Naive thymus-derived CD4-positive, alpha-beta T cell (primary cell): ENCODE measurements at regions not wholly inside any gene's neighbourhood (a gene's known extent, or its start where the extent isn't known, plus 50 kb on each side); places are given as distances from the start of the nearest gene placed in this dataset.
"Not testable (repeated sequence)": the region's sequence is repeated elsewhere in the genome, so short reads cannot be mapped to it uniquely, and the experiment has no call there.

Source experiments
- ATAC-seq: fragments of 150-1000 bp; cut with Tn5 transposase; 2 replicates; pipeline ENCODE4 v1.10.0; 2021; ENCODE audit warnings: mild to moderate bottlenecking, moderate library complexity
- CTCF ChIA-PET: fragments of 350-600 bp; sonication (Branson Sonifier 250); formaldehyde crosslinking; loops from one replicate; lab custom pipeline; 2021; ENCODE audit warnings: antibody characterized with exemption; lab: Charles Lee
- POLR2A ChIA-PET: fragments of 350-600 bp; sonication (Branson Sonifier 250); formaldehyde crosslinking; loops from one replicate; lab custom pipeline; 2021; ENCODE audit warnings: antibody characterized with exemption, inconsistent platforms; lab: Charles Lee
- DNase-seq, 9 donors: peaks; one replicate each; pipeline versions ENCODE4 v3.0.0 to v3.0.0-alpha.2; 2020 to 2022; ENCODE audit warnings: mixed read lengths in 1 of 9
- H3K27ac ChIP-seq: one replicate; pipeline ENCODE4 v1.7.0; 2013; ENCODE audit warnings: mild to moderate bottlenecking, low read depth, low read length, moderate library complexity
- H3K27me3 ChIP-seq, 2 donors: one replicate each; pipeline ENCODE4 v1.7.0; 2013; ENCODE audit warnings: low read length in 2 of 2, mild to moderate bottlenecking in 2 of 2, moderate library complexity in 2 of 2; ENCODE audit not compliant: control insufficient read depth in 2 of 2, insufficient read depth in 2 of 2
- H3K36me3 ChIP-seq, 3 experiments: 1 replicate in 2 of 3; 2 replicates in 1 of 3; pipeline ENCODE4 v1.7.0; 2013; ENCODE audit warnings: low read length in 3 of 3, mild to moderate bottlenecking in 3 of 3, moderate library complexity in 1 of 3; ENCODE audit not compliant: insufficient read depth in 3 of 3, control insufficient read depth in 2 of 3
- H3K4me1 ChIP-seq, 2 donors: one replicate each; pipeline ENCODE4 v1.7.0; 2013; ENCODE audit warnings: low read length in 2 of 2, mild to moderate bottlenecking in 2 of 2, moderate library complexity in 1 of 2; ENCODE audit not compliant: control insufficient read depth in 2 of 2, insufficient read depth in 2 of 2
- H3K4me3 ChIP-seq: 2 replicates; pipeline ENCODE4 v1.7.0; 2013; ENCODE audit warnings: mild to moderate bottlenecking, low read length
- H3K9me3 ChIP-seq, 3 experiments: 1 replicate in 2 of 3; 2 replicates in 1 of 3; pipeline ENCODE4 v1.7.0; 2013; ENCODE audit warnings: low read length in 3 of 3; ENCODE audit not compliant: control insufficient read depth in 2 of 3
- H3K27ac Mint-ChIP-seq, 9 donors: one replicate each; pipeline ENCODE4 v1.8.0; 2020 to 2022; ENCODE audit warnings: mixed read lengths in 9 of 9, mild to moderate bottlenecking in 8 of 9, moderate library complexity in 5 of 9, inconsistent platforms in 2 of 9
- H3K27me3 Mint-ChIP-seq, 5 donors: one replicate each; pipeline ENCODE4 v1.8.0; 2021 to 2022; ENCODE audit warnings: mixed read lengths in 5 of 5, mild to moderate bottlenecking in 1 of 5
- H3K36me3 Mint-ChIP-seq, 5 donors: one replicate each; pipeline ENCODE4 v1.8.0; 2020 to 2022; ENCODE audit warnings: mixed read lengths in 5 of 5, mild to moderate bottlenecking in 3 of 5, inconsistent platforms in 1 of 5
- H3K4me1 Mint-ChIP-seq, 7 donors: one replicate each; pipeline ENCODE4 v1.8.0; 2020 to 2022; ENCODE audit warnings: mixed read lengths in 7 of 7, mild to moderate bottlenecking in 3 of 7, inconsistent platforms in 1 of 7
- H3K4me3 Mint-ChIP-seq, 10 donors: one replicate each; pipeline ENCODE4 v1.8.0; 2020 to 2022; ENCODE audit warnings: mild to moderate bottlenecking in 10 of 10, mixed read lengths in 10 of 10, moderate library complexity in 6 of 10, inconsistent platforms in 2 of 10
- H3K9me3 Mint-ChIP-seq, 11 donors: one replicate each; pipeline ENCODE4 v1.8.0; 2020 to 2022; ENCODE audit warnings: mixed read lengths in 11 of 11, mild to moderate bottlenecking in 4 of 11, inconsistent platforms in 1 of 11, moderate library complexity in 1 of 11
- intact Hi-C, 2 donors: fragments of 100-400 bp; cut with micrococcal nuclease; formaldehyde crosslinking; loops; one replicate each; pipeline ENCODE4 v1.15.1; 2023

DNA sequence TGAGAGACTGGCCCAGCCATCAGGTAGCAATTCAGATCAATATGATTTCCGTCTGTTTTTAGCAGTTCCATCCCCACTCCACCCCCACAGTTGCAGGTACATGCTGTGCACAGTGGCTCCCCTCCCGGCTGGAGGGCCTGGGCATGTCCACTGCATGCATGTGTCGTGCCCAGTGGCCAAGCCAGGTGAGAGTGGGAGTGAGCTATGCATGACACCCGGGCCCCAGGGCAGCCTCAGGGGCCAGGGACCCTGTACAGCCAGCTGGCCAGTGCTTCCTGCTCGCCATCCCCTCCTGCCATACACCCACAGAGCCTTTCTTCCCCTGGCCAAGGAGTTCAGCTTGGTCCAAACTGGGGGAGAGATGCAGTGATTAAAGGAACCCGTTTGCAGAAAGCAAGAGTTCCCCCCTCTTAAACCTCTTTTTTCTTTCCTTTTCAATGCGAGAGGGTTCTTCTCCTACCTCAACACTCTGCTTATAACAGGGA, 135.3 kb downstream of the THBS2 start:
- H3K9me3 ChIP-seq, result no peaks in the 10 kb centered on the region
- H3K36me3 ChIP-seq, result no peaks in the 10 kb centered on the region
- H3K27ac ChIP-seq, result no peak overlapping the region
- intact Hi-C loops, result no loop called here
- no peak overlapping the region for H3K4me3 ChIP-seq
- Mint-ChIP-seq H3K4me1 (no peaks in the 10 kb centered on the region), H3K9me3 (peaks cover 0 to 4% (median 0%) of the 10 kb centered on the region in 11 donors), H3K4me3 (no peak overlapping the region), H3K36me3 (no peaks in the 10 kb centered on the region), H3K27ac (no peak overlapping the region), H3K27me3 (peaks cover 4 to 9% (median 6%) of the 10 kb centered on the region in 5 donors)
- ChIA-PET POLR2A (no interaction called here), CTCF (interaction anchor here (0.7 kb wide), 1 partner anchor 1633 kb away, joined by 3 read pairs; no protein-coding TSS in a partner anchor)
- DNase-seq (no peak), ATAC-seq (no peak)
- no peaks in the 10 kb centered on the region for H3K4me1 ChIP-seq
- no peaks in the 10 kb centered on the region for H3K27me3 ChIP-seq

DNA sequence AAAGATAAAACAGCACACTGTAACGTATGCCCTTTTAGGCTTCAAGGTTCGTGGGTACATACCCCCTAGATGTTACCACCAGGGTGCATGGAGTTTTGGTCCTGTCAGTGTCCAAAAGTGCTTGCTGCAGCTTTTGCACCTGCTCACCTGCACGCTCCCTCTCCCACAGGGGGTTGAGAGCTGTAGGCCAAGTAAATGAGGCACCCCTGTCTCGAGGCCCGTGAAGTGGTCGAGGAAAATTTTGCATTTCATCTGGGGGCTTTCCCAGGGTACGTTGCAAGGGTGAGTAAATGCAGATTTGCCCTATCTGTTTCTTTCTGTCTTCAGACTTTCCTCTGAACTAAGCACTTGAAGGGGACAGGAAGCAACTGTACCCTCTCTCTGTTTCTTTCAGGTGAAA, 136.0 kb downstream of the THBS2 start:
- POLR2A ChIA-PET, result no interaction called here
- H3K4me1 Mint-ChIP-seq, result peaks cover 0 to 2% (median 0%) of the 10 kb centered on the region in 7 donors

DNA sequence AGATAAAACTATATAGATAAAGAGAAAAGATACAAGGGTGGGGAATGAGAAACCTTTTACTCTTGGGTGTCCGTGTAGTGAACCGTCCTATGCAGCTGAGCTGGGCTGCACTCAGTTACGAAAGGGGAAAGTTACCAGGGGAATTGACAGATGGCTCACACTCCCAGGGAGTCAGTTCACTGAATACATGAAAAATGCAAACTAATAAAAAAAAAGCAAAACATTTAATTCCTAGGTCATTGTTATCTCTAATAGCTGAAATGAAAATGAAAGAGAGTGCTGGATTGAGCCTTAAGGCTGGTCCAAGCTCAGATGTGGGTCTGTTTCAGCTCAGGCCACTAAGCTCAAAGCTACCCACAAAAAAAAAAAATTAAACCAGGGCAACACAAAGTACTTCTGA, 138.0 kb downstream of the THBS2 start:
- H3K27ac ChIP-seq, result no peak overlapping the region
- no peaks in the 10 kb centered on the region for H3K36me3 Mint-ChIP-seq
- no peaks in the 10 kb centered on the region for H3K4me1 ChIP-seq
- H3K36me3 ChIP-seq, result no peaks in the 10 kb centered on the region
- H3K4me3 ChIP-seq, result no peak overlapping the region
- H3K4me1 Mint-ChIP-seq, result peaks cover 0 to 3% (median 0%) of the 10 kb centered on the region in 7 donors
- H3K27me3 ChIP-seq, result no peaks in the 10 kb centered on the region
- H3K27me3 Mint-ChIP-seq, result peaks cover 4 to 23% (median 7%) of the 10 kb centered on the region in 5 donors
- CTCF ChIA-PET, result no interaction called here
- H3K27ac Mint-ChIP-seq, result no peak overlapping the region
- H3K9me3 Mint-ChIP-seq, result no peaks in the 10 kb centered on the region
- intact Hi-C loops, result no loop called here
- H3K9me3 ChIP-seq, result no peaks in the 10 kb centered on the region
- no peak for ATAC-seq
- POLR2A ChIA-PET, result no interaction called here
- no peak for DNase-seq
- no peak overlapping the region for H3K4me3 Mint-ChIP-seq

More for the DNA sequence above, 136.0 kb downstream of the THBS2 start:
- Histone ChIP-seq H3K4me3 (no peak overlapping the region), H3K36me3 (no peaks in the 10 kb centered on the region), H3K4me1 (no peaks in the 10 kb centered on the region), H3K27ac (no peak overlapping the region), H3K9me3 (no peaks in the 10 kb centered on the region), H3K27me3 (no peaks in the 10 kb centered on the region)
- no peak overlapping the region for H3K4me3 Mint-ChIP-seq
- H3K27me3 Mint-ChIP-seq, result peaks cover 4 to 9% (median 7%) of the 10 kb centered on the region in 5 donors
- intact Hi-C loops, result no loop called here
- no peak for DNase-seq
- ATAC-seq, result no peak
- H3K27ac Mint-ChIP-seq, result no peak overlapping the region
- CTCF ChIA-PET, result no interaction called here
- no peaks in the 10 kb centered on the region for H3K36me3 Mint-ChIP-seq
- peaks cover 0 to 4% (median 0%) of the 10 kb centered on the region in 11 donors for H3K9me3 Mint-ChIP-seq

DNA sequence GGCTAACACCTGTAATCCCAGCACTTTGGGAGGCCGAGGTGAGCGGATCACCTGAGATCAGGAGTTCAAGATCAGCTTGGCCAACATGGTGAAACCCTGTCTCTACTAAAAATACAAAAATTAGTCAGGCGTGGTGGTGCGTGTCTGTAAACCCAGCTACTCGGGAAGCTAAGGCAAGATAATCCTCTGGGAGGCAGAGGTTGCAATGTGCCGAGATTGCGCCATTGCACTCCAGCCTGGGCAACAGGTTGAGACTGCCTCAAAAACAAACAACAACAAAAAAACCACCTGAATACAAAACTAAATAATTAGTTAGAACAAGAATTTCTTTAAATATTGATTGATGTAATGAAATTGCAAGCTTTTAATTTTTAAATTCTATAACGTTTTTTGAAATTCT, 139.0 kb downstream of the THBS2 start:
- H3K27ac ChIP-seq, H3K36me3 ChIP-seq, H3K4me3 ChIP-seq, ATAC-seq, H3K27ac Mint-ChIP-seq, H3K27me3 ChIP-seq, H3K9me3 Mint-ChIP-seq, CTCF ChIA-PET, H3K4me3 Mint-ChIP-seq, intact Hi-C loops, H3K36me3 Mint-ChIP-seq, H3K4me1 ChIP-seq, POLR2A ChIA-PET, DNase-seq, H3K4me1 Mint-ChIP-seq, H3K9me3 ChIP-seq: not testable (repeated sequence)
- H3K27me3 Mint-ChIP-seq, result peaks cover 4 to 23% (median 6%) of the 10 kb centered on the region in 5 donors

DNA sequence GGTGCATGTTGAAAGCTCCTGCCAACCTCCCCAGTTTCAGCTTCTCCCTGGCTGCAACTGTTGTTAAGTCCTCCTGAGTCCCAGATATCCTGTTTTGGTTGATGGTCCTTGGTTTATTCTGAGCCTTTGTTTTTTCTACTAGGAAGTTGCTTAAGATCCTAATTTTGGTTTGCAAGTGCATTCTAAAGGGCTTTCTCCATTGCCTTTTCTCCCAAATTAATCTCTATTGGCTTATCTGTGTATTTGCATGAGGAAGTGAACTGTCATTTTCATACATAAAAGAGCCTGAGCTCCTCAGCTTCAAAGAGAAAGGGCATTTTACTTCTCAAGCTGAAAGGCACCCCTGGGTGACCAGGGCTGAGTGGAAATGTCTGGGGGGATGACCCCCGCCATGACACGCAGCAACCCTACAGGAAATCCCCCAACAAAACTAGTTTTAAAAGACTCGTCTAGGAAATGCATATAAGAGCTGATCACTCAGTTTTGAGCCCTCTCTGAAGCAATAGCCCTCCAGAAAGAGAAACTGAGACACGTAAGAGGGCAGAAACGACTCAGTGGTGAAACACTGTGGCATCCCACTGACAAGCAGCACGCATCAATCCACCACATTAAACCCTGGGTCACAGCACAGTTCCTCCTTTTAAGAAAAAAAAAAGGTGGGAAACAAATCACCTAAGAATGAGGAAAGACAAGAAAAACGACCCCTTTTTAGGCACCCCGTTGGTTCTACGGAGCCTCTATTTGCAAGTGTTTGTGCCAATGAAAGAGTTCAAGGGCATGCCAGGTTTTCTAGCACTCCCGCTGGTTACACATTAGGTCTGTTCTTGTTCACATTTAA, 140.9 kb downstream of the THBS2 start:
- no peak overlapping the region for H3K27ac Mint-ChIP-seq
- CTCF ChIA-PET, result no interaction called here
- Histone ChIP-seq H3K27ac (no peak overlapping the region), H3K4me3 (no peak overlapping the region), H3K9me3 (no peaks in the 10 kb centered on the region), H3K4me1 (no peaks in the 10 kb centered on the region), H3K36me3 (no peaks in the 10 kb centered on the region), H3K27me3 (no peaks in the 10 kb centered on the region)
- H3K36me3 Mint-ChIP-seq, result peaks cover 0 to 4% (median 0%) of the 10 kb centered on the region in 5 donors
- H3K4me1 Mint-ChIP-seq, result peaks cover 0 to 3% (median 0%) of the 10 kb centered on the region in 7 donors
- ATAC-seq (no peak), DNase-seq (no peak)
- peaks cover 0 to 9% (median 3%) of the 10 kb centered on the region in 11 donors for H3K9me3 Mint-ChIP-seq
- no peak overlapping the region for H3K4me3 Mint-ChIP-seq
- intact Hi-C loops, result no loop called here
- peaks cover 4 to 29% (median 9%) of the 10 kb centered on the region in 5 donors for H3K27me3 Mint-ChIP-seq
- POLR2A ChIA-PET, result no interaction called here

DNA sequence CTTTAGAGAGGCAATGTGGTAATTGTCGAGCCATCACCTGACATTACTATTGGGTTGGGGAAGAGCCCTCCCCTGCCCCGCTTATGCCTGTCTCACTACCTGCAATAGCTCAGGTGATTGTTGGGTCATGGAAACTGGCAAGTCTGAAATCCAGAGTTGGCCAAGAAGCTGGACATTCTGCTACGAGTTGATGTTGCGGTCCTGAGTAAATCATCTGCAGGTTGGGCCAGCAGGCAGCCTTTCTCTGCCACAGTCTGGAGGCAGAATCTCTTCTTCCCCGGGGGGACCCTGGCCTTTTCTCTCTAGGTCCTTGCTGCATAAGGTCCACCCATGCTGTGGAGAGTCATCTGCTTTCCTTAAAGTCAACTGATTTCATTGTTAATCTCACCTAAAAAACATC, 142.4 kb downstream of the THBS2 start:
- Mint-ChIP-seq H3K4me1 (peaks cover 0 to 3% (median 0%) of the 10 kb centered on the region in 7 donors), H3K9me3 (peaks cover 0 to 9% (median 3%) of the 10 kb centered on the region in 11 donors), H3K27me3 (peaks cover 8 to 33% (median 16%) of the 10 kb centered on the region in 5 donors), H3K36me3 (peaks cover 0 to 4% (median 0%) of the 10 kb centered on the region in 5 donors), H3K27ac (no peak overlapping the region), H3K4me3 (no peak overlapping the region)
- Histone ChIP-seq H3K9me3 (no peaks in the 10 kb centered on the region), H3K36me3 (no peaks in the 10 kb centered on the region), H3K27ac (no peak overlapping the region), H3K4me3 (no peak overlapping the region), H3K27me3 (no peaks in the 10 kb centered on the region), H3K4me1 (no peaks in the 10 kb centered on the region)
- DNase-seq (no peak), ATAC-seq (no peak)
- ChIA-PET POLR2A (no interaction called here), CTCF (no interaction called here)
- intact Hi-C loops, result no loop called here
